ENCODE measurements at regions not wholly inside any gene's neighbourhood (a gene's known extent, or its start where the extent isn't known, plus 50 kb on each side); places are given as distances from the start of the nearest gene placed in this dataset.

DNA sequence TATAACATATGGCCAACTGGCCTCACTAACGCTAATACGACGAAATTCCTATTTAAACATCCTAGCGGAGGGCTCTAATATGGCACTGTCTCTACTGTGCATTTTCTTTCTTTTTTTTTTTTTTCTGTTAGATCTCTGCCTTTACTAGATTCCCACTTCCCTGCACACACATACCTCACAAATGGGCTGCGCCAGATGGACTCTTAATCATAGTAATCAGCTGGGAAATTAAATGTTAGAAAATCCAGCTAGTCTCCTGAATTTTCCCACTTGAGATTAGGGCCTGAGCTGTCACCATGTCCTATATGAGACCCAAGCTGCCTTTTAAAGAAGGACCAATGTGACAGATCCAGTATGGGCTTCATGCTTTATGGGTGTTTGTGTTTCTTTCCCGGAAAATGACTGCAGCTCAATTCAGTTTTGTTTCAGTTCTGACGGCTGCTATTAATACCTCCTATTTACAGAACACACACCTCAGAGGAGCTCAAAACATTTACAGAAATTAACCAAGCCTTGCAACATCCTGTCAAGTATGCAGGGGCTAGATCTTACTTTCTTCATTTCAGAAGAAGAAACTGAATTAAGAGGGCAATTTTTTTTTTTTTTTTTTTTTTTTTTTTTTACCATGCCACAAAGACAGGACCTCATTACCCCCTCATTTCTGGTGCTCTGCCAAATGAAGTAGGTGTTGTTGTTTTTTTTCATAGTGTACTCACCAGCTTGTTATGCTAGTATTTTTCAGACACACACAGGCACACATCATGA lies 49.8 kb upstream of the BLID start:
- no peak for DNase-seq

Data from central memory CD4-positive, alpha-beta T cell (primary cell).